PC-3 (cell line): ENCODE measurements at regions not wholly inside any gene's neighbourhood (a gene's known extent, or its start where the extent isn't known, plus 50 kb on each side); places are given as distances from the start of the nearest gene placed in this dataset.
"Not testable (repeated sequence)": the region's sequence is repeated elsewhere in the genome, so short reads cannot be mapped to it uniquely, and the experiment has no call there.

ENCODE experiments used
- ATAC-seq: fragments of 200-7000 bp; cut with Tn5 transposase; 2 replicates; pipeline ENCODE4 v1.9.1; 2020; ENCODE audit warnings: mild to moderate bottlenecking, moderate library complexity
- BruUV-seq: library from RNA; stranded (reverse); fragments of 400-500 nt; replicated peaks from 2 replicates; lab custom pipeline; 2021; lab: Mats Ljungman, UMichigan
- CTCF ChIA-PET: fragments of 300-600 bp; sonication (Branson Sonifier 250); formaldehyde crosslinking; loops from one replicate; lab custom pipeline; 2022; ENCODE audit warnings: antibody characterized with exemption; lab: Charles Lee
- POLR2A ChIA-PET: fragments of 300-600 bp; sonication (Branson Sonifier 250); formaldehyde crosslinking; loops from one replicate; lab custom pipeline; 2022; ENCODE audit warnings: antibody characterized with exemption; ENCODE audit not compliant: unreplicated experiment; lab: Charles Lee
- DNase-seq: peaks from one replicate; pipeline ENCODE4 v3.0.0-alpha.2; 2015
- H2AFZ ChIP-seq: fragments of 300-600 bp; sonication (generic); 2 replicates; pipeline ENCODE4 v1.6.0; 2016; ENCODE audit warnings: antibody characterized with exemption, low read length
- H3F3A ChIP-seq: fragments of 300-600 bp; sonication (generic); one replicate; pipeline ENCODE4 v1.6.0; 2017; ENCODE audit warnings: antibody characterized with exemption, low read length, control low read depth, mild to moderate bottlenecking; ENCODE audit not compliant: unreplicated experiment
- H3K27ac ChIP-seq: fragments of 300-600 bp; sonication (generic); 2 replicates; pipeline ENCODE4 v1.5.1; 2016; ENCODE audit warnings: mild to moderate bottlenecking, low read length
- H3K27me3 ChIP-seq: fragments of 300-600 bp; sonication (generic); 2 replicates; pipeline ENCODE4 v1.6.1; 2016; ENCODE audit warnings: low read length, mixed read lengths
- H3K36me3 ChIP-seq: fragments of 300-600 bp; sonication (generic); 2 replicates; pipeline ENCODE4 v1.6.1; 2016; ENCODE audit warnings: low read depth, mixed run types, low read length, mixed read lengths
- H3K4me1 ChIP-seq: fragments of 300-600 bp; sonication (generic); 2 replicates; pipeline ENCODE4 v1.5.1; 2016; ENCODE audit warnings: low read length; ENCODE audit not compliant: insufficient read depth
- H3K4me2 ChIP-seq: fragments of 300-600 bp; sonication (generic); 2 replicates; pipeline ENCODE4 v1.6.0; 2016; ENCODE audit warnings: low read length
- H3K4me3 ChIP-seq: fragments of 300-600 bp; sonication (generic); 2 replicates; pipeline ENCODE4 v1.5.1; 2016; ENCODE audit warnings: mild to moderate bottlenecking, low read length, mixed read lengths
- H3K79me2 ChIP-seq: fragments of 300-600 bp; sonication (generic); 2 replicates; pipeline ENCODE4 v1.6.1; 2017; ENCODE audit warnings: low read length, mixed read lengths
- H3K9ac ChIP-seq: fragments of 300-600 bp; sonication (generic); 2 replicates; pipeline ENCODE4 v1.6.0; 2016; ENCODE audit warnings: mild to moderate bottlenecking, low read length
- H3K9me2 ChIP-seq: fragments of 300-600 bp; sonication (generic); replicated peaks from 2 replicates; pipeline ENCODE4 v1.6.1; 2016; ENCODE audit warnings: mixed run types, low read length, mixed read lengths
- H3K9me3 ChIP-seq: fragments of 300-600 bp; sonication (generic); 2 replicates; pipeline ENCODE4 v1.6.1; 2016; ENCODE audit warnings: low read length, mixed read lengths
- H4K20me1 ChIP-seq: fragments of 300-600 bp; sonication (generic); 2 replicates; pipeline ENCODE4 v1.6.1; 2016; ENCODE audit warnings: low read length, mixed read lengths
- CTCF ChIP-seq: fragments of 300-600 bp; sonication (generic); conservative IDR thresholded peaks from 2 replicates; pipeline ENCODE4 v1.5.1; 2017; ENCODE audit warnings: antibody characterized with exemption, low read depth, mild to moderate bottlenecking, low read length
- EZH2 ChIP-seq: fragments of 300-600 bp; sonication (generic); IDR thresholded peaks from one replicate; pipeline ENCODE4 v1.6.1; 2017; ENCODE audit warnings: antibody characterized with exemption, mild to moderate bottlenecking, low read length; ENCODE audit not compliant: unreplicated experiment
- EZH2phosphoT487 ChIP-seq: fragments of 300-600 bp; sonication (generic); IDR thresholded peaks from 2 replicates; pipeline ENCODE4 v1.6.1; 2018; ENCODE audit warnings: mild to moderate bottlenecking, antibody characterized with exemption, low read length, borderline replicate concordance
- intact Hi-C: fragments of 100-400 bp; cut with micrococcal nuclease; formaldehyde crosslinking; loops from 2 replicates; pipeline ENCODE4 v1.9.0; 2023

- H3F3A ChIP-seq, intact Hi-C loops, H4K20me1 ChIP-seq, ATAC-seq, POLR2A ChIA-PET, H3K4me2 ChIP-seq, H3K27me3 ChIP-seq, H3K4me3 ChIP-seq, CTCF ChIA-PET, BruUV-seq, H2AFZ ChIP-seq, H3K27ac ChIP-seq, H3K79me2 ChIP-seq, H3K9me3 ChIP-seq, H3K9ac ChIP-seq, DNase-seq, H3K36me3 ChIP-seq, H3K9me2 ChIP-seq, H3K4me1 ChIP-seq: not testable (repeated sequence)
Measured at GRCh38 chr2:131833367-131834202, 305.9 kb downstream of the CCDC74A start.

GRCh38 chr2:131834203-131835020 lies 306.7 kb downstream of the CCDC74A start:
- BruUV-seq, CTCF ChIA-PET: not testable (repeated sequence)

GRCh38 chr2:131835022-131835421 lies 307.3 kb downstream of the CCDC74A start:
- DNase-seq, H3K4me1 ChIP-seq, H3K27me3 ChIP-seq, H3K79me2 ChIP-seq, intact Hi-C loops, H3K4me2 ChIP-seq, H2AFZ ChIP-seq, CTCF ChIA-PET, H3K9ac ChIP-seq, BruUV-seq, H3K27ac ChIP-seq, ATAC-seq, H3K36me3 ChIP-seq, H3K9me2 ChIP-seq, H4K20me1 ChIP-seq, H3F3A ChIP-seq, POLR2A ChIA-PET, H3K9me3 ChIP-seq, H3K4me3 ChIP-seq: not testable (repeated sequence)

More at GRCh38 chr2:131834203-131835020, 306.7 kb downstream of the CCDC74A start:
- H3K4me1 ChIP-seq, H3F3A ChIP-seq, H3K9me2 ChIP-seq, H3K27me3 ChIP-seq, H3K4me3 ChIP-seq, H2AFZ ChIP-seq, POLR2A ChIA-PET, H3K27ac ChIP-seq, ATAC-seq, H3K9me3 ChIP-seq, H3K9ac ChIP-seq, intact Hi-C loops, H3K79me2 ChIP-seq, H3K4me2 ChIP-seq, H3K36me3 ChIP-seq, DNase-seq, H4K20me1 ChIP-seq: not testable (repeated sequence)

- CTCF ChIA-PET = no interaction called here
- POLR2A ChIA-PET = no interaction called here
- no peaks in the 10 kb centered on the region for H3K9me2 ChIP-seq
- DNase-seq (no peak), ATAC-seq (no peak)
- no peak overlapping the region for H2AFZ ChIP-seq
- H3K4me3 ChIP-seq = no peak overlapping the region
- no peaks in the 10 kb centered on the region for H3K4me1 ChIP-seq
- H4K20me1 ChIP-seq = no peaks in the 10 kb centered on the region
- H3K27me3 ChIP-seq = no peaks in the 10 kb centered on the region
- no TSS peak for BruUV-seq
- no peak overlapping the region for H3K4me2 ChIP-seq
- no peaks in the 10 kb centered on the region for H3K36me3 ChIP-seq
- H3K9ac ChIP-seq = no peak overlapping the region
- no peak for TF ChIP-seq EZH2
- TF ChIP-seq EZH2phosphoT487 = no peak
- no peak for TF ChIP-seq CTCF
- no peaks in the 10 kb centered on the region for H3K79me2 ChIP-seq
- intact Hi-C loops = no loop called here
- no peaks in the 10 kb centered on the region for H3K9me3 ChIP-seq
- H3F3A ChIP-seq = no peaks in the 10 kb centered on the region
- H3K27ac ChIP-seq = no peak overlapping the region
Measured at GRCh38 chr2:131835621-131836091, 308.0 kb downstream of the CCDC74A start.

- H3F3A ChIP-seq, H3K36me3 ChIP-seq, H3K9me3 ChIP-seq, H3K9ac ChIP-seq, CTCF ChIA-PET, ATAC-seq, H3K79me2 ChIP-seq, BruUV-seq, H3K27me3 ChIP-seq, H3K4me2 ChIP-seq, H2AFZ ChIP-seq, H3K9me2 ChIP-seq, H3K27ac ChIP-seq, DNase-seq, H3K4me1 ChIP-seq, H4K20me1 ChIP-seq, intact Hi-C loops, H3K4me3 ChIP-seq: not testable (repeated sequence)
- POLR2A ChIA-PET = interaction anchor here (0.6 kb wide), 1 partner anchor 211 kb away, joined by 3 read pairs; no protein-coding TSS in a partner anchor
Measured at GRCh38 chr2:131836116-131836515, 308.4 kb downstream of the CCDC74A start.
